ENCODE measurements at regions not wholly inside any gene's neighbourhood (a gene's known extent, or its start where the extent isn't known, plus 50 kb on each side); places are given as distances from the start of the nearest gene placed in this dataset.
A peak's percentile ranks its signal among the peaks of the same experiment; 100 is the strongest.

DNA sequence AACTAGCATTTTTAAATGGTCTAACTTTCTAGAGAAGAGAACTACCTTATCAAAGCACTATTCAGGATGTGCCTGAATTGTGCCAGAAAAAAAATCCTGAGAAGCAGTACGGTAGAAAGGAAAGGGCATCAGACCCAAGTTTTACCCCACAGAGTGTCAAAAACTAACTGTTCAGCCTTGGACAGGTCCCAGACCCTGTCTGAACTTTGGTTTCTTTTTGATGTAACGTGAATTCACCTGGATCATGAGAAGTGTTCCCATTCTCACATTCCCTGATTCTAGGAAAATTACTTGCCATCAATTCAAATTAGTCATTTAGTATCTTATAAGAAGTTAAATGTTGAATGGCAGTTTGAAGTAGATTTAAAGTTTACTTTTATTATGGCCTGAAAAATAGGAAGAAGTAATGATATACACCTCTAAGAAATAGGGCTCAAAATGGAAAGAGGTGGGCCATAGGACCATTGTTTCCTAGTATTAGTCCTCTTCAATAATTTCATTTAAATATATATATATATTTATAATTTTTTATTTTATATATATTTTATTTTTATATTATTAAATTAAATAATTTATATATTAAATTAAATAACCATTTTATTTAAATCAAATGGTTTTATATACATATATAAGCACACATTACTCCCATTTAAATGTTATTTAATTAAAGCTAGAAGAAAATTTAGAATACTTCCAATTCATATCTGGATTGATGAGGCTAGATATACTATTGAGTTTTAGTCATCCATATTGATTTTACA is 181.9 kb upstream of the PPARGC1A start:
- H3K27ac ChIP-seq: no peak overlapping the region
- no peak for TF ChIP-seq CTCF (IDR thresholded peaks at IDR 0.05)
- H3K4me1 ChIP-seq: no peaks in the 10 kb centered on the region
- ATAC-seq: no peak
- no peaks in the 10 kb centered on the region for H3K36me3 ChIP-seq
- DNase-seq: no peak
- no peaks in the 10 kb centered on the region for H3K27me3 ChIP-seq
- intact Hi-C loops (cut with DNase I): no loop called here
- H3K4me3 ChIP-seq: no peak overlapping the region
- H3K9me3 ChIP-seq: no peaks in the 10 kb centered on the region

- intact Hi-C loops (cut with DNase I): no loop called here
- TF ChIP-seq CTCF (IDR thresholded peaks at IDR 0.05): no peak
- no peaks in the 10 kb centered on the region for H3K27me3 ChIP-seq
- no peaks in the 10 kb centered on the region for H3K9me3 ChIP-seq
- ATAC-seq (no peak), DNase-seq (no peak)
- no peak overlapping the region for H3K4me3 ChIP-seq
- H3K36me3 ChIP-seq: no peaks in the 10 kb centered on the region
- no peaks in the 10 kb centered on the region for H3K4me1 ChIP-seq
- no peak overlapping the region for H3K27ac ChIP-seq
Observed at GRCh38 chr4:24070117-24070516, 180.3 kb upstream of the PPARGC1A start.

- no peak for TF ChIP-seq CTCF (IDR thresholded peaks at IDR 0.05)
- peak; percentile 50 for ATAC-seq
- intact Hi-C loops (cut with DNase I): no loop called here
- Histone ChIP-seq H3K4me1 (no peaks in the 10 kb centered on the region), H3K27ac (no peak overlapping the region), H3K36me3 (no peaks in the 10 kb centered on the region), H3K4me3 (no peak overlapping the region), H3K27me3 (no peaks in the 10 kb centered on the region), H3K9me3 (no peaks in the 10 kb centered on the region)
- DNase-seq: no peak
Observed at GRCh38 chr4:24067367-24068193, 177.7 kb upstream of the PPARGC1A start.

DNA sequence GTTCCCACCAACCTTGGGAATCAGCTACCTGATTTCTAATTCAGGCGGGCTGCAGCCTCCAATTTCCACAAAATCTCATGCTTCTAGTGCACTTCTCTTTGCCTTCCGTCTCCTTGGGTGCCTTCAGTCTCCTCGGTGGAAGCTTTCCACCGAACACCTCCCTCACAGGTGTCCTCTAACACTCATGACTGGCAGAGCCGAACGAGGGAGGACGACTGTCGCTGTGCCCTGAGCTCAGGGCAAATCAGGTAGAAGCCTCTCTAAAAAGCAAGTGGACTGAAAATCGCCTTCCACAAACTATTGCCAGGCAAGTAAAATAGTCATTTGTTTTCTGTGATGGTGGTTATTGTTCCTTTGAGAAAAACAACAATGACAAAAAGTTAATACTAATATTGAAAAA is 176.1 kb upstream of the PPARGC1A start:
- no peak for ATAC-seq
- intact Hi-C loops (cut with DNase I): no loop called here
- no peak for TF ChIP-seq CTCF (IDR thresholded peaks at IDR 0.05)
- H3K27ac ChIP-seq: no peak overlapping the region
- no peak overlapping the region for H3K4me3 ChIP-seq
- H3K36me3 ChIP-seq: no peaks in the 10 kb centered on the region
- no peaks in the 10 kb centered on the region for H3K9me3 ChIP-seq
- no peaks in the 10 kb centered on the region for H3K27me3 ChIP-seq
- DNase-seq: no peak
- H3K4me1 ChIP-seq: no peaks in the 10 kb centered on the region

DNA sequence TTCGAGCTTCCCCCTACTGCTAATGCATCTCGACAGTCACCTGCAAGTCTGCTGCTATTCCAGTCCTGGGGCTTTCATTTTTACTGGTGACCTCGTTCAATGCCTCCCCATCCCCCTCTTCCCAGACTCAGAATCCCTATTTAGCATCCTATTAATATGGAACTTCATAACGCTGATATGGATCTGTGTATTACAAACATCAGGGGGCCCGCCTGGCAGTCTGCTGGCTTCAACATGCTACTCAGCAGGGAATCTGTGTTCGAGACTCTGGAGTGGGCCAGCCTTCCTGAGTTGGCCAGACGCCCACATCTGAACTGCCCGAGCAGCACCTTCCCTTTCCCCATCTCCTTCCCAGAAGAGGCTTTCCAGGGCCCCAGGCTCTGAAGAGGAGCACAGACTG is 173.9 kb upstream of the PPARGC1A start:
- Histone ChIP-seq H3K4me1 (no peaks in the 10 kb centered on the region), H3K9me3 (no peaks in the 10 kb centered on the region), H3K27ac (no peak overlapping the region), H3K27me3 (no peaks in the 10 kb centered on the region), H3K36me3 (no peaks in the 10 kb centered on the region), H3K4me3 (no peak overlapping the region)
- intact Hi-C loops (cut with DNase I): no loop called here
- no peak for ATAC-seq
- TF ChIP-seq CTCF (IDR thresholded peaks at IDR 0.05): no peak
- DNase-seq: peak in 1 of 4 donors; percentile 28
